ENCODE measurements at regions not wholly inside any gene's neighbourhood (a gene's known extent, or its start where the extent isn't known, plus 50 kb on each side); places are given as distances from the start of the nearest gene placed in this dataset.
"Not testable (repeated sequence)": the region's sequence is repeated elsewhere in the genome, so short reads cannot be mapped to it uniquely, and the experiment has no call there.

DNA sequence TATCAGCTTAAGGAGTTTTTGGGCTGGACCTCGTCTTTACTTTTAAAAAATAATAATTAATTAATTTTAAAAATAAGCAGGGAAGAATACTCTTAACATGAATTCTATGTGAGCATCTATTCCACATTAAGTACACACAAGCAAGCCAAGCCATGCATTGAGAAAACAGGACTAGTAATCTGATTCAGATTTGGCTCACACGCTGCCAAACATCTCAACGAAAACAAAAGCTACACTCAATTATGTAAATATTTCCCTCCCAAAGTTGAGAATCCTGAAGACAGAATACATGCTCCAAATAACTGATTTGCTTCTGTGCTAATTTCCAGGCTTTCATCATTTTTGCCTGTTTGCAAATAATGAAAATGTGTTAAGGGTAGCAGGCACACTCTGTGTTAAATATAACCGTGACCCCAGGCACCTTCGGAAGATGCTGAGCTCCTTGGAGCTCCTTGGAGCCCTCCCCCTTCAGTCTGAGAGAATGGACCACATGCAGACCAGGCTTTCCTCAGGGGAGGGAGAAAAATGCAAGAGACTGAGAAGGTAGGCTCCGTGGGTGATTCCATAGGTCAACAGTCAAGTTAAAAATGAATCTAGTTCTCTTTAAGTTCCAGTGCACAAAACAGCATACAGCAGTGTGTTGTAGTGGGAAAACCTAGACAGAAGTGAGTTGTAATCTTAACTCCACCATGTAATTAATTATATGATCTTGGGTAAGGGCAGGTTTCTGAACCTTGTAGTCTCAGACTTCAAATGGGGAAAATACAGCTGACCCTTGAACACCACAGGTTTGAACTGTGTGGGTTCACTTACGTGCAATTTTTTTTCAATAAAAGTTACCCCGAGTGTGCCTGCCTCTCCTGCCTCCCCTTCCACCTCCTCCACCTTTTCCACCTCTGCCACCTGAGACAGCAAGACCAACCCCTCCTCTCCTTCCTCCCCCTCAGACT is 161.3 kb upstream of the RREB1 start:
- DNase-seq (ENCODE audit: low spot score) = no peak

- DNase-seq (ENCODE audit: low spot score) = no peak
These were observed 157.2 kb upstream of the RREB1 start for GRCh38 chr6:6950373-6951145.

DNA sequence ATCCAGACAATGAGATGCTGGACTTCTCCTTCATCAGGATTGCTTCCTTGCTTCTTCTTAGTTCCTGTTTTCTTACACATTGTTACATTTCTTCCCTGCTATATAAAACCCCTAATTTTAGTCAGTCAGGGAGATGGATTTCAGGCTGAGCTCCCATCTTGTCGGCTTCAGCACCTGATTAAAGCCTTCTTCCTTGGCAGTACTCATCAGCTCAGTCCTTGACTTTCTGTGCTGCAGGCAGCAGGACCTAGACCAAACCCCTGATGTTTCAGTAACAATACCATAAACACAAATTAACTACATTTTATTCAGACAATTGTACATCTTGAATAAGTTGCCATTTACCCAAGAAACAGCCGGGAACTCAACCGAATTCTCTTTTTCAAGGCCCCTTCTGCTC is 156.4 kb upstream of the RREB1 start:
- no peak for DNase-seq (ENCODE audit: low spot score)

DNA sequence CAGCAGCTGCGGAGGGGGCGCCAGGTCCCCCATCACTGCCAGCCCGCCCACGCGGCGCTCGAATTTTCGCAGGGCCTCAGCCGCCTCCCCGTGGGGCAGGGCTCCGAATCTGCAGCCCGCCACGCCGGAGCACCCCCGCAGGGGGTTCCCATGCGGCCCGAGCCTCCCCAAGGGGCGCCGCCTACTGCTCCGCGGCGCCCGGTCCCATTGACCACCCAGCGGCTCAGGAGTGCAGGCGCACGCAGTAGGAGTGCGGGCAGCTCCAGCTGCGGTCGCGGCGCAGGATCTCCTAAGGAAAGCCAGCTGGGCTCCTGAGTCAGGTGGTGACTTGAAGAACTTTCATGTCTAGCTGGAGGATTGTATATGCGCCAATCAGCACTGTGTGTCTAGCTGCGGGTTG is 155.3 kb upstream of the RREB1 start:
- DNase-seq (ENCODE audit: low spot score) = no peak

GRCh38 chr6:6952927-6953326 is 154.8 kb upstream of the RREB1 start:
- DNase-seq (ENCODE audit: low spot score) = not testable (repeated sequence)

DNA sequence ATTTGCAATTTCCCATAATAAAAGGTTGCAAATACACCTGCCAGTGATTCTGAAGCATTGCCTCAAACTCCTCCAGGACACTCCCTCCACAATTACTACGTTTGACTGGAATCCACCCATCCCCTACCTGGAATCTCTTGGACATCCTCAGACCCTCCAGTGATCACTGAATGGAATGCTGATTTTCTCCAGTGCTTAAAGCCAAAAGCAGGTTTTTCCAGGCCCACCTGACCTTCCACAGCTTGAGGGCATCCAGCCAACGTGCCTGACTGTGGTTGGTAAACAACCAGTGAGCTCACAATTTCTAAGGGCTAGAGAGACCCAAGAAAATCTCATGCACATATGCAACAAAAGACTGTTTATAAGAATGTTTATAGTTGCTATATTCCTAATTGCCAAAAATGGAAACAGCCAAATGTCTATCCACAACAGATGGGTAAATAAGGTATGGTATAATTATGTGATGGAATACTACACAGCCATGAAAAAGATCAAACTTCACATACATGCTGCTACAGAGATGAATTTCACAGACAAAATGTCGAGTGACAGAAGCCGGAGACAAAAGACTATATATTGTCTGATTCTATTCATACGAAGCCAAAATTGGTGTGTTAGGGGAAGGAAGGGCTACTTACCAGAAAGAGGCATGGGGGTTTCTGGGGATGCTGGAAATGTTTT is 147.1 kb upstream of the RREB1 start:
- no peak for DNase-seq (ENCODE audit: low spot score)

- DNase-seq (ENCODE audit: low spot score) = no peak
These were observed 145.7 kb upstream of the RREB1 start for GRCh38 chr6:6962086-6962485.

GRCh38 chr6:6962699-6963098 is 145.1 kb upstream of the RREB1 start:
- DNase-seq (ENCODE audit: low spot score) = no peak

DNA sequence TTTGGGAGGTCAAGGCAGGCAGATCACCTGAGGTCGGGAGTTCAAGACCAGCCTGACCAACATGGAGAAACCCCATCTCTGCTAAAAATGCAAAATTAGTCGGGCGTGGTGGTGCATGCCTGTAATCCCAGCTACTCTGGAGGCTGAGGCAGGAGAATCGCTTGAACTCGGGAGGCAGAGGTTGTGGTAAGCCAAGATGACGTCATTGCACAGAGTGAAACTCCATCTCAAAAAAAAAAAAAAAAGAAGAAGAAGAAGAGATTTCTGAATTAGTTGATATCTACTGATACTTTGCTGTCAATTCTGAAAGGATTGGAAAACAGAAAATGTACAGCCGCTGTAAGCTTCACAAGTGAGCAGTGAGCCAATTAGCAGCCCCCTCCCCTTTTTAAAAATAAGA is 144.4 kb upstream of the RREB1 start:
- not testable (repeated sequence) for DNase-seq (ENCODE audit: low spot score)

GRCh38 chr6:6964675-6965074 is 143.1 kb upstream of the RREB1 start:
- DNase-seq (ENCODE audit: low spot score) = no peak

- DNase-seq (ENCODE audit: low spot score) = no peak
These were observed 141.6 kb upstream of the RREB1 start for GRCh38 chr6:6966127-6966526.

DNA sequence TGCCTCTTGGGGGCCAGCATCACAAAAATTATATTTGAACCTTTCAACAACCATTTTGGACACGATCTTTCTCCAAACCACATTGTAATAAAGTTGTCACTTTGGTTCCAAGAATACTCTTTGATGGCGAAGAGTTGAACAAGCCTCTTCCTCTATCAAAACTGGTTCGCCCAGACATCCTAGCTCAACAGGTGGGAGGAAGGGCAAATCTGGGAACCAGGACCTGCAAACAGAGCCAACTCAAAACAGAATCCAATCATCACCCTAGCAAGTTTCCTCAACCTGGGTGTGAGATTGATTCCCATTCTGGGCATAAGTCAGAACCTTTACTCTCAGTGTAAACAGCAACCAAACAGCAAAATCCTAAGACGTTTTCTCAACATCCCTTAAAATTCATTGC is 141.2 kb upstream of the RREB1 start:
- DNase-seq (ENCODE audit: low spot score) = no peak

DNA sequence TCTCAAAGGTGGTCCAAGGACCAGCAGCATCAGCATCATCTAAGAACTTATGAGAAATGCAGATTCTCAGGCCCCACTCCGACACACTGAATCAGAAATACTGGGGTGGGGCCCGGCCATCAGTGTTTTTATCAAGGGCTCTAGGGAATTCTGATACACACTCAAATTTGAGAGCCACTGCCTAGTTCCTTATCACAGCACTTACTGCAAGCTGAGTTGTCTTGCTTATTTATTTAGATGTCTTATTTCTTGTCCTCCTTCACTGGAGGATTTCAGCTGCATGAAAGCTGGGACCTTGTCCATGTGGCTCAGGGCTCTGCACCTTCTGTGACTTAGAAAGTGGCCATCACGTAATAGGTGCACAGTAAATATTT is 139.4 kb upstream of the RREB1 start:
- no peak for DNase-seq (ENCODE audit: low spot score)

DNA sequence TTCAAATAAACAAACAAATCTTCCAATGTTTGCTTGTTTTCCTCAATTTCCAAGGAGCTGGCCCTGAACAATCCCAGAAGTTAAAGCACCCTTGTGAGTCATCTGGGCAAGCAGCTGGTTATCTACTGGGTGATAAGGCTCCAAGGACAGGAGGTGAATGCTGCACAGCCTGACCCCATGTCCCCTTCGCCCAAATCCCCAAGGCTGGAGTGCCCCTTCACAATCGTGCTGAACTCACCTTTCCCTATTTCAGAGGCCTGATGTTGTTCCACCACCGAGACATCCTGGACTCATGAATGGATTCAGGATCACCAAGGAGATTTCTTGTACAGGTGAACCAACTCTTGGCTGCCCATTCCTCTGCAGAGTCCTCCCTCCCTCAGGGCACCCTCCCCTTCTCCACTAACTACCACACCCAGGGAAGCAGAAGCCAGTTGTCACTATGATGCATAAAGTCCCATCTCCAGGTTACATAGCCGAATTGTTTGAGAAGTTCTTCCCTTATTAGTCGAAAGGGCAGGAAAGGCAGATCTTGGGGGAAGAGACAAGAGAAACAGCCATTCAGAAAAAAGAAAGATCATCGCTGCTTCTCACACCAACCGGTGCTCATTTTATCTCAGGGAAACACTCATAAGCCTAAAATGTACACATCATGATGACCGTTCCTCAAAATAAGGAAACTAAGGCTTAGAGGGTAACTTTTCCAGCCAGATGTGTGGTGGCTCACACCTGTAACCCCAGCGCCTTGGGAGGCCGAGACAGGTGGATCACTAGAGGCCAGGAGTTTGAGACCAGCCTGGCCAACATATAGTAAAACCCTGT is 138.8 kb upstream of the RREB1 start:
- no peak for DNase-seq (ENCODE audit: low spot score)

GRCh38 chr6:6969761-6970223 is 138.0 kb upstream of the RREB1 start:
- DNase-seq (ENCODE audit: low spot score) = no peak

DNA sequence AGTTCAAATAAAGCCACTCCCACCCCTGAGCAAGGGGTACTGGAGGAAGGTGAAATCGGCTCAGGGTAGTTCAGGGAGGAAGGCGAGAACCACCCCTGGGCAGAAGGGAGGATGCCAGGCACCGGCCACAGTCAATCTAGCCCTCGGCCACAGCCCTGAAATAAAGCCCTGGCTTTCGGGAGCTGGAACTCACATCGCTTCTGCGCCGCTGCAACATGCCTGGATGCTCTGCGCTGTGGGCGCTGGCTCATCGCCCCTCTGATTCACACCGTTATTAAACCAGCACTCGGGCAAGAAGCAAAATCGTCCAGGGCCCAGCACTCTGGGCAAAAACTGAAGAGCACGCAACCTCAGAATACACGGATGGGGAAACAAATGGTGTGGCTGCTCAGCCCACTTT is 136.9 kb upstream of the RREB1 start:
- DNase-seq (ENCODE audit: low spot score) = no peak

- DNase-seq (ENCODE audit: low spot score) = no peak
These were observed 136.4 kb upstream of the RREB1 start for GRCh38 chr6:6971369-6971768.

- no peak for DNase-seq (ENCODE audit: low spot score)
These were observed 135.3 kb upstream of the RREB1 start for GRCh38 chr6:6972456-6972855.

DNA sequence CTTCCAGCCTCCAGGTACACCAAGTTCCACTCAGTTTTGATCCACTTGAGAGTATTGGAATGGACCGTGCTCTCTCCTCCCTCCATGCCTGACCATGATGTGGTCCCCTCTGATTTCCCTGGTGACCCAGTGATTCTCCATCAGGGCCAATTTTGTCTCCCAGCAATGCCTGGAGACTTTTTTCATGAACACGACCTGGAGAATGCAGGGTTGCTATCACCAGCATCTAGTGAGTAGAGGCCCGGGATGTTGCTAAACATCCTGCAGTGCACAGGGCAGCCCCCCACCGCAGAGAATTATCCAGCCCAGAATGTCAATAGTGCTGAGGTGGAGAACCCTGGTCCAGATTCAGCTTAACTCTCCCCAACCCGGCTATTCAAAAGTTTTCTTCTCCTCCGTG is 134.0 kb upstream of the RREB1 start:
- DNase-seq (ENCODE audit: low spot score) = no peak

DNA sequence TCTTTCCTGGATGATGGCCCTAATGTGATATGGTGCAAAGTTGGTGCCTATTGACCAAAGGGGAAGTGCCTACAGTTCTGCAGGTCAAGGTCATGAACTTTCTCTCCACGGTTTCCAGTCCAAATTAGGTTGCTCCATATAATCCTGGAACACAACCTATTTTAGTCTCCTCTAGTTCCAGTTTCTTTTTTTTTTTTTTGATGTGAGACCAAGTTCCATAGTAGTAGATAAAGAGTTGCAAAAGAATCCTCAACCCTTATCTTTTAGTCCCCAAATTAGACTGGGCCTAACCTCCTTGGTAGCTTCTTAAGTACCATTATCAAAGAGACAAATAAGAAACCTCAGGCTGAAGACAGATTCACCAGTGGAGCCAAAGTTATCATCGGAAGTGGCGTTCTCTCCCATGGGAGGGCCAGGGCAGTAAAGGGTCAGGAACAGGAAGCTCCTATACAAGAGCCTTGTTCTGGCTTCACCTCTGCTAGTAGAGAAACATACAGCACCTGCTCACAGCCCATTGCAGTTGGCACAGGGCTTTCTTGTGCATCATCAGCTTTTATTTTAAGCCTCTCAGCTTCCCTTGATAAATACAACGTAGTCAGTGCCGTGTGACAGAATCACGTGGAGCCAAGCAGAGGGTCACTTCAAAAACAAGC is 132.2 kb upstream of the RREB1 start:
- DNase-seq (ENCODE audit: low spot score) = no peak

DNA sequence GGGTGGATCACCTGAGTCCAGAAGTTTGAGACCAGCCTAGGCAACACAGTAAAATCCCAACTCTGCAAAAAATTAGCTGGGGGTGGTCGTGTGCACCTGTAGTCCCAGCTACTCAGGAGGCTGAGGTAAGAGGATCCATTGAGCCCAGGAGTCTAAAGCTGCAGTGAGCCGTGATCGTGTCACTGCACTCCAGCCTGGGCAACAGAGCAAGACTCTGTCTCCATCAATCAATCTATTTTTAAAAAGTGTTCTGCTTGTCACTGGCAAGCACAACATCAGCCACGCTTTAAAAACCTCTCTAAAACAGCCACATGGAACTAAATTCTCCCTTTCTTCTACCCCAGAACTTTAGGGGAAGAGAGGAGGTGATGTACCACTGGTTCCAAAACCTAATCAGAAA is 131.6 kb upstream of the RREB1 start:
- DNase-seq (ENCODE audit: low spot score) = no peak

Data from left forelimb (tissue), 1 donor.